ENCODE measurements at regions not wholly inside any gene's neighbourhood (a gene's known extent, or its start where the extent isn't known, plus 50 kb on each side); places are given as distances from the start of the nearest gene placed in this dataset.

- Mint-ChIP-seq H3K27me3 (ENCODE audit: low read depth in 2 of 2) (peaks cover 16 to 31% of the 10 kb centered on the region in 2 donors), H3K9me3 (no peaks in the 10 kb centered on the region), H3K36me3 (no peaks in the 10 kb centered on the region), H3K4me1 (no peaks in the 10 kb centered on the region), H3K4me3 (no peak overlapping the region), H3K27ac (no peak overlapping the region)
- intact Hi-C loops (cut with micrococcal nuclease): no loop called here
- H3K27ac ChIP-seq (ENCODE audit: low read length): no peak overlapping the region
- no peaks in the 10 kb centered on the region for H3K4me1 ChIP-seq (ENCODE audit: control insufficient read depth, insufficient read depth, low read length)
- no peaks in the 10 kb centered on the region for H3K9me3 ChIP-seq (ENCODE audit: control insufficient read depth, insufficient read depth, low read length)
- ATAC-seq (no peak), DNase-seq (no peak)
- WGBS (ENCODE audit: insufficient coverage): 76% methylated on average over 2 of the region's 2 CpGs
- no peaks in the 10 kb centered on the region for H3K27me3 ChIP-seq (ENCODE audit: control insufficient read depth, insufficient read depth, low read length)
- no peak overlapping the region for H3K4me3 ChIP-seq (ENCODE audit: low read length)
- TF ChIP-seq CTCF (IDR thresholded peaks at IDR 0.05): no peak
- H3K36me3 ChIP-seq (ENCODE audit: control insufficient read depth, insufficient read depth, low read length): no peaks in the 10 kb centered on the region
These were observed 118.7 kb upstream of the FOXD3 start for GRCh38 chr1:63203641-63204040.

GRCh38 chr1:63205776-63206175 is 116.6 kb upstream of the FOXD3 start:
- ATAC-seq: no peak
- no peaks in the 10 kb centered on the region for H3K36me3 Mint-ChIP-seq
- no peaks in the 10 kb centered on the region for H3K27me3 ChIP-seq (ENCODE audit: control insufficient read depth, insufficient read depth, low read length)

GRCh38 chr1:63214553-63214952 is 107.8 kb upstream of the FOXD3 start:
- TF ChIP-seq CTCF (IDR thresholded peaks at IDR 0.05): no peak
- DNase-seq: no peak
- ATAC-seq: no peak
- no peaks in the 10 kb centered on the region for H3K36me3 ChIP-seq (ENCODE audit: control insufficient read depth, insufficient read depth, low read length)
- no peaks in the 10 kb centered on the region for H3K4me1 ChIP-seq (ENCODE audit: control insufficient read depth, insufficient read depth, low read length)
- Mint-ChIP-seq H3K9me3 (peaks cover 2 to 7% of the 10 kb centered on the region in 2 donors), H3K4me3 (no peak overlapping the region), H3K4me1 (no peaks in the 10 kb centered on the region), H3K27ac (no peak overlapping the region), H3K36me3 (no peaks in the 10 kb centered on the region), H3K27me3 (ENCODE audit: low read depth in 2 of 2) (peaks cover 0 to 3% of the 10 kb centered on the region in 2 donors)
- H3K9me3 ChIP-seq (ENCODE audit: control insufficient read depth, insufficient read depth, low read length): no peaks in the 10 kb centered on the region
- WGBS (ENCODE audit: insufficient coverage): 80% methylated on average over 1 of the region's 2 CpGs
- H3K4me3 ChIP-seq (ENCODE audit: low read length): no peak overlapping the region
- H3K27ac ChIP-seq (ENCODE audit: low read length): no peak overlapping the region
- intact Hi-C loops (cut with micrococcal nuclease): no loop called here
- H3K27me3 ChIP-seq (ENCODE audit: control insufficient read depth, insufficient read depth, low read length): no peaks in the 10 kb centered on the region

More at GRCh38 chr1:63205776-63206175, 116.6 kb upstream of the FOXD3 start:
- peaks cover 16 to 18% of the 10 kb centered on the region in 2 donors for H3K27me3 Mint-ChIP-seq (ENCODE audit: low read depth in 2 of 2)
- no peaks in the 10 kb centered on the region for H3K4me1 Mint-ChIP-seq
- H3K27ac Mint-ChIP-seq: no peak overlapping the region
- intact Hi-C loops (cut with micrococcal nuclease): no loop called here
- Histone ChIP-seq H3K27ac (ENCODE audit: low read length) (no peak overlapping the region), H3K4me3 (ENCODE audit: low read length) (no peak overlapping the region), H3K36me3 (ENCODE audit: control insufficient read depth, insufficient read depth, low read length) (no peaks in the 10 kb centered on the region), H3K9me3 (ENCODE audit: control insufficient read depth, insufficient read depth, low read length) (no peaks in the 10 kb centered on the region), H3K4me1 (ENCODE audit: control insufficient read depth, insufficient read depth, low read length) (no peaks in the 10 kb centered on the region)
- DNase-seq: no peak
- WGBS (ENCODE audit: insufficient coverage): 85% methylated on average over 3 of the region's 3 CpGs
- no peak for TF ChIP-seq CTCF (IDR thresholded peaks at IDR 0.05)
- no peak overlapping the region for H3K4me3 Mint-ChIP-seq
- H3K9me3 Mint-ChIP-seq: no peaks in the 10 kb centered on the region

- no peaks in the 10 kb centered on the region for H3K4me1 Mint-ChIP-seq
- H3K4me3 ChIP-seq (ENCODE audit: low read length): no peak overlapping the region
- no peak for ATAC-seq
These were observed 98.9 kb upstream of the FOXD3 start for GRCh38 chr1:63223426-63223825.

More at GRCh38 chr1:63223426-63223825, 98.9 kb upstream of the FOXD3 start:
- peaks cover 4 to 14% of the 10 kb centered on the region in 2 donors for H3K27me3 Mint-ChIP-seq (ENCODE audit: low read depth in 2 of 2)
- 75% methylated on average over 4 of the region's 4 CpGs for WGBS (ENCODE audit: insufficient coverage)
- no peaks in the 10 kb centered on the region for H3K9me3 ChIP-seq (ENCODE audit: control insufficient read depth, insufficient read depth, low read length)
- H3K27me3 ChIP-seq (ENCODE audit: control insufficient read depth, insufficient read depth, low read length): no peaks in the 10 kb centered on the region
- intact Hi-C loops (cut with micrococcal nuclease): no loop called here
- no peaks in the 10 kb centered on the region for H3K4me1 ChIP-seq (ENCODE audit: control insufficient read depth, insufficient read depth, low read length)
- no peak overlapping the region for H3K27ac Mint-ChIP-seq
- no peaks in the 10 kb centered on the region for H3K36me3 Mint-ChIP-seq
- H3K27ac ChIP-seq (ENCODE audit: low read length): no peak overlapping the region
- no peak for DNase-seq
- TF ChIP-seq CTCF (IDR thresholded peaks at IDR 0.05): no peak
- H3K36me3 ChIP-seq (ENCODE audit: control insufficient read depth, insufficient read depth, low read length): no peaks in the 10 kb centered on the region
- no peaks in the 10 kb centered on the region for H3K9me3 Mint-ChIP-seq
- no peak overlapping the region for H3K4me3 Mint-ChIP-seq

Measured in natural killer cell (primary cell).